NB4 (cell line): ENCODE measurements at regions not wholly inside any gene's neighbourhood (a gene's known extent, or its start where the extent isn't known, plus 50 kb on each side); places are given as distances from the start of the nearest gene placed in this dataset.

Source experiments
- DNase-seq: peaks from one replicate; pipeline ENCODE4 v3.0.0; 2010; ENCODE audit warnings: low read depth
- H3K4me3 ChIP-seq: one replicate; pipeline ENCODE4 v1.5.1; 2011; ENCODE audit warnings: mild to moderate bottlenecking, low read depth, low read length, moderate library complexity
- MYC ChIP-seq: IDR thresholded peaks from 2 replicates; pipeline ENCODE4 v1.6.1; 2011; ENCODE audit warnings: low read depth, low read length
- POLR2A ChIP-seq: IDR thresholded peaks from 2 replicates; pipeline ENCODE4 v1.6.1; 2011; ENCODE audit warnings: mild to moderate bottlenecking; ENCODE audit not compliant: insufficient read length; ENCODE audit errors: extremely low read depth
- TF ChIP-seq, protein P1 (sequence below): IDR thresholded peaks from one replicate; pipeline ENCODE4 v1.5.1; 2012; ENCODE audit warnings: low read depth, low read length
- TF ChIP-seq, protein P2 (sequence below): IDR thresholded peaks from 2 replicates; pipeline ENCODE4 v1.6.1; 2011; ENCODE audit warnings: low read depth, low read length

DNA sequence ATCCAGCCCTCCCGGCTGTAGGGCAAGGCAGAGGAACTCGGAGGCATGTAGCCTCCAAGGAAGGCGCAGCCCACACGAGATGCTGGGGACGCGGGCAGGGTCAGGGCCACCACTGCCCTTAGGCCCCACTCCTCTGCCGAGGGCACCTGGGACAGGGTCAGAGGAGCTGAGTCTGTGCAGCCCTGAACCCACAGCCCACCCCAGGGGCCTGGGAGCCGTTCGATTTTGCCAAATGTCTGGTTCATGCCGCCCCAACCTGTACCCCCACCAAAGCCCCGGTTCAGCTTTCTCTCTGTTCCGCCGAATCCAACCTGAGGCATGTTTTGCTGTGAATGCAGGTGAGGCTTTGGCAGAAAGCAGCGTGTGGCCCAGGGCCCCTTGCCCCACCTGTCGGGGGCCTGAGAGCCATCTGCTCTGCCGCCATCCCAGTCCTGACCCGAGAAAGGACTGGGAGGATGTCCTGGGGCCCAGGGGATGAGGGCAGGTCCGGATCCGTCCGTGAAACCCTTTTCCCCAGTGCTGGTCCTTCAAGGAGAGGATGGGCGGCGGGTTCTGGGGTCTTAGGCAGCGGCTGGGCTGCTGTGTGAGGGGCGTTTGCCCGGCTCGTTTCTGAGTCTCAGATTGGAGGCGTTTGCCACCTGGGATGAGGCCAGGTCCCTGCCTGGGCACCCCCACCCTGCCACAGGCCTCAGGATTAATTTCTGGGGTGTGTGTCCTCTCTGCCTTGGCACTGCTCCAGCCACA lies 79.3 kb upstream of the GATA5 start:
- DNase-seq: no peak
- H3K4me3 ChIP-seq: no peak overlapping the region
- TF ChIP-seq MYC: no peak
- TF ChIP-seq, protein P1, sequence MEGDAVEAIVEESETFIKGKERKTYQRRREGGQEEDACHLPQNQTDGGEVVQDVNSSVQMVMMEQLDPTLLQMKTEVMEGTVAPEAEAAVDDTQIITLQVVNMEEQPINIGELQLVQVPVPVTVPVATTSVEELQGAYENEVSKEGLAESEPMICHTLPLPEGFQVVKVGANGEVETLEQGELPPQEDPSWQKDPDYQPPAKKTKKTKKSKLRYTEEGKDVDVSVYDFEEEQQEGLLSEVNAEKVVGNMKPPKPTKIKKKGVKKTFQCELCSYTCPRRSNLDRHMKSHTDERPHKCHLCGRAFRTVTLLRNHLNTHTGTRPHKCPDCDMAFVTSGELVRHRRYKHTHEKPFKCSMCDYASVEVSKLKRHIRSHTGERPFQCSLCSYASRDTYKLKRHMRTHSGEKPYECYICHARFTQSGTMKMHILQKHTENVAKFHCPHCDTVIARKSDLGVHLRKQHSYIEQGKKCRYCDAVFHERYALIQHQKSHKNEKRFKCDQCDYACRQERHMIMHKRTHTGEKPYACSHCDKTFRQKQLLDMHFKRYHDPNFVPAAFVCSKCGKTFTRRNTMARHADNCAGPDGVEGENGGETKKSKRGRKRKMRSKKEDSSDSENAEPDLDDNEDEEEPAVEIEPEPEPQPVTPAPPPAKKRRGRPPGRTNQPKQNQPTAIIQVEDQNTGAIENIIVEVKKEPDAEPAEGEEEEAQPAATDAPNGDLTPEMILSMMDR: no peak
- TF ChIP-seq, protein P2, sequence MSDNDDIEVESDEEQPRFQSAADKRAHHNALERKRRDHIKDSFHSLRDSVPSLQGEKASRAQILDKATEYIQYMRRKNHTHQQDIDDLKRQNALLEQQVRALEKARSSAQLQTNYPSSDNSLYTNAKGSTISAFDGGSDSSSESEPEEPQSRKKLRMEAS: no peak
- no peak for TF ChIP-seq POLR2A

DNA sequence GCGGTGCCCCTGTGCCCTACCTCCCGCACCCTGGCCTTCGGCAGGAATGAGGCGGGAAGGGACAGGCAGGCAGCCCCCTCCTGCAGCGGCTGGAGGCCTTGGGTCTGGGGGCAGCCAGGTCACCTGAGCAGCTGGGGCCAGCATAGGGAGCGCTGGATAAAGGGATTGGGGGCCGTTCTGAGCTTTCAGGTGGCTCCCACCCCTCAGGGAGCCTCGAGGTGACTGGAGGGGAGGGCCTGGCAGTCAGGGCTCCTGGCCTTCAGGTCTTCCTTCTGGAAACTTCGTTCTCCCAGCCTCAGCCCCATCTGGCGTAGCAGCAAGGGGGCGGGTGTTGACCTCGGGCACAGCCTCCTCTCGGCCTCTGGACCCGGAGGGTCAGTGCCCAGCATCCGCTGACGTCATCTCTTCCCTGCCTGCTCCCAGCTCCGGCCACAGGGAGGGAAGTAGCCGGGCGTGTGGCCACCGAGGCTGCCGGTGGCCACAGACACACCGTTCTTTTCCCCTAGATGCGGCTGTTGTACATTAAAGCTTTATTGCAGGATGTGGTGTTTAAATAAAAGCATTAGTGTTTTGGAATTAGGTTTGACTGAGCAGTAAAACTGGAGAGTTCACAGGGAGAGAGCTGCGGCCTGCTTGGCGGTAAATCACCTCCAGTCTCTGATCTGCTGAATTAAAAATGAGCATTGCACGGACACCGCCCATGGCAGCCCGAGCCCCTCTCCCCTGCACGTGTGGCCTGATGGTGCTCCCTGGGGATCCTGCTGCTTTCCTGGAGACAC lies 80.0 kb upstream of the GATA5 start:
- no peak overlapping the region for H3K4me3 ChIP-seq
- DNase-seq: no peak
- TF ChIP-seq, protein P2: no peak
- TF ChIP-seq, protein P1: no peak
- TF ChIP-seq POLR2A: no peak
- no peak for TF ChIP-seq MYC

DNA sequence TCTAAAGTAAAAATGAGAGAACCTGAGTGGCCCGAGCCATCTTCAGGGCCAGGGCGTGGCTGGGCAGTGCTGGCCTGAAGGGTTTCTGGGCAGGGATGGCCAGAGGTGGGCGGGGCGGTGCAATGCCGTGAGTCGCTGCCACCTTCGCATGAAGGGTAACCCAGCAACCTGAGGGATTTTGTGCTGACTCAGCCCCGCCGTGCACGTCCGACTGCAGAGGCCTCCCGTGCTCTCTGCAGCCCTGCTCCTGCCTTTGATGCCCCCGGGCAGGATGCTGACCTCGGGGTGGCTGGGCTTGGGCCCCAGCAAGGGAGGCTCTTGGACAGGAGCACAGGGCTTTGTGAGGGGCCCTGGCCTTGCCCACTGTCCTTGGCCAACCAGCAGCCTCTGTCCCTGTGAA lies 81.7 kb upstream of the GATA5 start:
- no peak for DNase-seq
- TF ChIP-seq, protein P1: no peak
- TF ChIP-seq MYC (no peak), POLR2A (no peak)
- TF ChIP-seq, protein P2: no peak
- no peak overlapping the region for H3K4me3 ChIP-seq

DNA sequence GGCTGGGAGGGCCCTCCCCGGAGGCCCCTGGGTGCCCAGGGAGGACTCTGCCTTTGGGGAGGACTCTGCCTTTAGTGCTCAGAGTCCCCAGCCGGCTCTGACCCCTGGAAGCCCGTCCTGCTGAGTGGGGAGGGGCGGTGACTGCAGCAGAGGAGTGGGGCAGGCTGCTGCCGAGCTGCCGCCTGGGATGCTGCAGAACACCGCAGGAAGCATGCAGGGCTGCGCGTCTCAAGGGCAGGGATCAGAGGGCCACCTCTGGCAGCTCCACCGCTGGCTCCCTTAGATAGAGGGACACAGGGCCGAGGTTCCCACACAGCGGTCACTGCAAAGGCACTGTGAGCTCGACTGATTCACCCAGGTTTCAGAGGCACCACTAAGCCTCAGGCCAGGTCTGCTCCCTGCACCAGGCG lies 82.2 kb upstream of the GATA5 start:
- DNase-seq: no peak
- H3K4me3 ChIP-seq: no peak overlapping the region
- TF ChIP-seq POLR2A (no peak), MYC (no peak)
- TF ChIP-seq, protein P1: no peak
- TF ChIP-seq, protein P2: no peak

DNA sequence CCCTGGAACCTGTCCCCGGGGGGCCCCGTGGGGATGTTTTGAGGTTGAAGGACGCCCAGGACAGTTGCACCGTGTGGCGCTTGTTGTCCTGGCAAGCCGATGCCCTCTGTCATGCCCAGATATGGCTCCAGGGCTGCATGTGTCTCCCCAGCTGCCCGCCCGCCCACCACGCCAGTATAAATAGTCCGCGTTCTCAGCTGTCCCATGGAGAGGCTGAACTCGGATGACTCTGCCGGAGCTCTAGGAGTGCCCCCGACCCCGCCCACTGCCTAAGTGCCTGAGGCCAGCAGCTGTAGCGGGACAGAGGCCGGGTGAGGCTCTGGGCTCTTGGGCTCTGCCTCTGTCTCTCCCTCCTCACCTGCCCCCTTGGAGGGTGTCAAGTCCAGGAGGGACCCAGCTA lies 83.0 kb upstream of the GATA5 start:
- DNase-seq: no peak
- no peak overlapping the region for H3K4me3 ChIP-seq
- TF ChIP-seq POLR2A: no peak
- no peak for TF ChIP-seq MYC
- TF ChIP-seq, protein P2: no peak
- TF ChIP-seq, protein P1: no peak
